Left renal pelvis (tissue), 4 donors: ENCODE measurements at regions not wholly inside any gene's neighbourhood (a gene's known extent, or its start where the extent isn't known, plus 50 kb on each side); places are given as distances from the start of the nearest gene placed in this dataset.
"Not testable (repeated sequence)": the region's sequence is repeated elsewhere in the genome, so short reads cannot be mapped to it uniquely, and the experiment has no call there.

ENCODE experiments used
- DNase-seq, 4 donors: peaks; one replicate each; pipeline ENCODE4 v3.0.0-alpha.2; 2013; ENCODE audit warnings: low read depth in 4 of 4, low spot score in 3 of 4

GRCh38 chr13:33340631-33341030 lies 55.1 kb upstream of the STARD13 start:
- DNase-seq: no peak

GRCh38 chr13:33341861-33342452 lies 56.4 kb upstream of the STARD13 start:
- DNase-seq: no peak

- DNase-seq: no peak
Observed at GRCh38 chr13:33345842-33346241, 60.3 kb upstream of the STARD13 start.

- DNase-seq: no peak
Observed at GRCh38 chr13:33347861-33348260, 62.3 kb upstream of the STARD13 start.

GRCh38 chr13:33348366-33348765 lies 62.8 kb upstream of the STARD13 start:
- no peak for DNase-seq

- no peak for DNase-seq
Observed at GRCh38 chr13:33349288-33349985, 63.9 kb upstream of the STARD13 start.

GRCh38 chr13:33349986-33350826 lies 64.7 kb upstream of the STARD13 start:
- no peak for DNase-seq

GRCh38 chr13:33351319-33351718 lies 65.8 kb upstream of the STARD13 start:
- DNase-seq: no peak

GRCh38 chr13:33352041-33352440 lies 66.5 kb upstream of the STARD13 start:
- no peak for DNase-seq

GRCh38 chr13:33352526-33352925 lies 67.0 kb upstream of the STARD13 start:
- no peak for DNase-seq

- DNase-seq: no peak
Observed at GRCh38 chr13:33353210-33353609, 67.7 kb upstream of the STARD13 start.

GRCh38 chr13:33353646-33354045 lies 68.1 kb upstream of the STARD13 start:
- DNase-seq: no peak

GRCh38 chr13:33355201-33355895 lies 69.8 kb upstream of the STARD13 start:
- DNase-seq: no peak

- DNase-seq: not testable (repeated sequence)
Observed at GRCh38 chr13:33358076-33358475, 72.5 kb upstream of the STARD13 start.

- no peak for DNase-seq
Observed at GRCh38 chr13:33362986-33363727, 77.6 kb upstream of the STARD13 start.

GRCh38 chr13:33364192-33364591 lies 78.6 kb upstream of the STARD13 start:
- DNase-seq: no peak

GRCh38 chr13:33366469-33367062 lies 81.0 kb upstream of the STARD13 start:
- DNase-seq: no peak

GRCh38 chr13:33367171-33367895 lies 81.8 kb upstream of the STARD13 start:
- DNase-seq: no peak

GRCh38 chr13:33367926-33368325 lies 82.4 kb upstream of the STARD13 start:
- DNase-seq: no peak
